ENCODE measurements at regions not wholly inside any gene's neighbourhood (a gene's known extent, or its start where the extent isn't known, plus 50 kb on each side); places are given as distances from the start of the nearest gene placed in this dataset.

DNA sequence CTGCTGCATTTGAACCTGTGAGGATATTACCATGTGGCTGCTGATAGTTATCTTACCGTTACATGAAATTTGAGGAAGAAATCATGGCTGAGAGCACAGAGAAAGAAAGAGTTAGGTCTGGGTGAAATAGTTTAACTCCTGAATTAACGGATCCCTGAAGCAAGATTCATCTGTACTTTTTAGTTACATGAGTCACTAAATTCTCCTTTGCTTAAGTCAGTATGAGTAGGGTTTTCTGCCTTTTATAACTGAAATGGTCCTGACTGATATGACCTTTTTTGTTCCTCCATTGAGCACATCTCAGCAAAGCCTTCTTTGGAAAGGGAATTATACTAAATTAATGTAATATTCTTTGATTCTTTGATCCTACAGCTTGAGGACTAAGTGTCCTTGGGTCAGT, 333.3 kb upstream of the ZFP64 start (continued):
- TF ChIP-seq PRDM15 (CRISPR knock-in tag; IDR thresholded peaks at IDR 0.05) (no peak), HMG20A (CRISPR knock-in tag; IDR thresholded peaks at IDR 0.05; ENCODE audit: borderline replicate concordance) (no peak), ZBTB3 (CRISPR knock-in tag; IDR thresholded peaks at IDR 0.05; ENCODE audit: borderline replicate concordance, low read depth) (no peak), NFIB (CRISPR knock-in tag; IDR thresholded peaks at IDR 0.05; ENCODE audit: borderline replicate concordance) (no peak), ZMAT5 (CRISPR knock-in tag; IDR thresholded peaks at IDR 0.05; ENCODE audit: borderline replicate concordance, low read depth) (no peak), HIVEP1 (CRISPR knock-in tag; IDR thresholded peaks at IDR 0.05) (no peak), ATF3 (CRISPR knock-in tag; IDR thresholded peaks at IDR 0.05) (no peak)

DNA sequence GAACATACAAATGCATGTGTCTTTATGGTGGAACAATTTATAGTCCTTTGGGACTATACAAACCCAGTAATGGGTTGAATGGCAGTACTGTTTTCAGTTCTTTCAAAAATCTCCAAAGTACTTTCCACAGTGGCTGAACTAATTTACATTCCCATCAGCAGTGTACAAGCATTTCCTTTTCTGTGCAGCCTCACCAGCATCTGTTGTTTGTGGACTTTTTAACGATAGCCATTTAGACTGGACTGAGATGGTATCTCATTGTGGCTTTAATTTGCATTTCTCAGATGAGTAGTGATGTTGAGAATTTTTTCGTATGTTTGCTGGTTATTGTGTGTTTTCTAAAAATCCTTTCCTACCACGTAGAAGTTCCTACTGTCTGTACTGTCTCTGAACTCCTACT, 327.2 kb upstream of the ZFP64 start:
- FAIRE-seq (no peak), ATAC-seq (no peak), DNase-seq (ENCODE audit: low spot score) (no peak)
- H3K9me3 ChIP-seq (ENCODE audit: low read length) = peaks cover 46% of the 10 kb centered on the region; the same call in 1 of the 2 replicates
- in situ Hi-C loops (cut with HindIII; ENCODE audit: extremely low pct_ligation_motif_present, low pct_unique_long_range_greater_than_20kb) (no loop called here), intact Hi-C loops (cut with micrococcal nuclease; ENCODE audit: unreplicated experiment) (no loop called here)
- no peaks in the 10 kb centered on the region for H3K79me2 ChIP-seq (ENCODE audit: insufficient read depth, low read length)
- no peaks in the 10 kb centered on the region for H3K27me3 ChIP-seq (ENCODE audit: control insufficient read depth in 1 of 2, insufficient read depth in 2 of 2, low read length in 2 of 2)
- no peaks in the 10 kb centered on the region for H4K20me1 ChIP-seq (ENCODE audit: insufficient read depth, low read length)
- H3K9ac ChIP-seq (ENCODE audit: insufficient read depth, low read depth, low read length) = no peak overlapping the region
- WGBS (ENCODE audit: low lambda C conversion rate) = 0% methylated on average over 3 of the region's 3 CpGs
- H3K4me3 ChIP-seq (replicated peaks in 1 of 3; ENCODE audit: insufficient read depth in 1 of 3, low read depth in 2 of 3, low read length in 3 of 3) = no peak overlapping the region
- POLR2A ChIA-PET = no interaction called here
- H2AFZ ChIP-seq (ENCODE audit: low read length) = no peak overlapping the region
- no peaks in the 10 kb centered on the region for H3K4me1 ChIP-seq (ENCODE audit: insufficient read depth, low read length)
- H3K36me3 ChIP-seq (replicated peaks in 1 of 2; ENCODE audit: control insufficient read depth in 1 of 2, insufficient read depth in 2 of 2, low read length in 2 of 2) = no peaks in the 10 kb centered on the region
- BruUV-seq (replicated peaks) = no TSS peak
- CTCF ChIA-PET (ENCODE audit: low intra/inter-chr PET ratio, low total read pairs) = no interaction called here
- no peak overlapping the region for H3K4me2 ChIP-seq (ENCODE audit: low read depth, low read length)
- H3K27ac ChIP-seq (ENCODE audit: extremely low read length, insufficient read depth, low read length) = no peak overlapping the region
- no peak for TF ChIP-seq CCDC6 (CRISPR knock-in tag; IDR thresholded peaks at IDR 0.05)
- TF ChIP-seq ZNF121 (CRISPR knock-in tag; IDR thresholded peaks at IDR 0.05) = no peak
- no peak for TF ChIP-seq JUN (CRISPR knock-in tag; IDR thresholded peaks at IDR 0.05)
- TF ChIP-seq, protein P1, sequence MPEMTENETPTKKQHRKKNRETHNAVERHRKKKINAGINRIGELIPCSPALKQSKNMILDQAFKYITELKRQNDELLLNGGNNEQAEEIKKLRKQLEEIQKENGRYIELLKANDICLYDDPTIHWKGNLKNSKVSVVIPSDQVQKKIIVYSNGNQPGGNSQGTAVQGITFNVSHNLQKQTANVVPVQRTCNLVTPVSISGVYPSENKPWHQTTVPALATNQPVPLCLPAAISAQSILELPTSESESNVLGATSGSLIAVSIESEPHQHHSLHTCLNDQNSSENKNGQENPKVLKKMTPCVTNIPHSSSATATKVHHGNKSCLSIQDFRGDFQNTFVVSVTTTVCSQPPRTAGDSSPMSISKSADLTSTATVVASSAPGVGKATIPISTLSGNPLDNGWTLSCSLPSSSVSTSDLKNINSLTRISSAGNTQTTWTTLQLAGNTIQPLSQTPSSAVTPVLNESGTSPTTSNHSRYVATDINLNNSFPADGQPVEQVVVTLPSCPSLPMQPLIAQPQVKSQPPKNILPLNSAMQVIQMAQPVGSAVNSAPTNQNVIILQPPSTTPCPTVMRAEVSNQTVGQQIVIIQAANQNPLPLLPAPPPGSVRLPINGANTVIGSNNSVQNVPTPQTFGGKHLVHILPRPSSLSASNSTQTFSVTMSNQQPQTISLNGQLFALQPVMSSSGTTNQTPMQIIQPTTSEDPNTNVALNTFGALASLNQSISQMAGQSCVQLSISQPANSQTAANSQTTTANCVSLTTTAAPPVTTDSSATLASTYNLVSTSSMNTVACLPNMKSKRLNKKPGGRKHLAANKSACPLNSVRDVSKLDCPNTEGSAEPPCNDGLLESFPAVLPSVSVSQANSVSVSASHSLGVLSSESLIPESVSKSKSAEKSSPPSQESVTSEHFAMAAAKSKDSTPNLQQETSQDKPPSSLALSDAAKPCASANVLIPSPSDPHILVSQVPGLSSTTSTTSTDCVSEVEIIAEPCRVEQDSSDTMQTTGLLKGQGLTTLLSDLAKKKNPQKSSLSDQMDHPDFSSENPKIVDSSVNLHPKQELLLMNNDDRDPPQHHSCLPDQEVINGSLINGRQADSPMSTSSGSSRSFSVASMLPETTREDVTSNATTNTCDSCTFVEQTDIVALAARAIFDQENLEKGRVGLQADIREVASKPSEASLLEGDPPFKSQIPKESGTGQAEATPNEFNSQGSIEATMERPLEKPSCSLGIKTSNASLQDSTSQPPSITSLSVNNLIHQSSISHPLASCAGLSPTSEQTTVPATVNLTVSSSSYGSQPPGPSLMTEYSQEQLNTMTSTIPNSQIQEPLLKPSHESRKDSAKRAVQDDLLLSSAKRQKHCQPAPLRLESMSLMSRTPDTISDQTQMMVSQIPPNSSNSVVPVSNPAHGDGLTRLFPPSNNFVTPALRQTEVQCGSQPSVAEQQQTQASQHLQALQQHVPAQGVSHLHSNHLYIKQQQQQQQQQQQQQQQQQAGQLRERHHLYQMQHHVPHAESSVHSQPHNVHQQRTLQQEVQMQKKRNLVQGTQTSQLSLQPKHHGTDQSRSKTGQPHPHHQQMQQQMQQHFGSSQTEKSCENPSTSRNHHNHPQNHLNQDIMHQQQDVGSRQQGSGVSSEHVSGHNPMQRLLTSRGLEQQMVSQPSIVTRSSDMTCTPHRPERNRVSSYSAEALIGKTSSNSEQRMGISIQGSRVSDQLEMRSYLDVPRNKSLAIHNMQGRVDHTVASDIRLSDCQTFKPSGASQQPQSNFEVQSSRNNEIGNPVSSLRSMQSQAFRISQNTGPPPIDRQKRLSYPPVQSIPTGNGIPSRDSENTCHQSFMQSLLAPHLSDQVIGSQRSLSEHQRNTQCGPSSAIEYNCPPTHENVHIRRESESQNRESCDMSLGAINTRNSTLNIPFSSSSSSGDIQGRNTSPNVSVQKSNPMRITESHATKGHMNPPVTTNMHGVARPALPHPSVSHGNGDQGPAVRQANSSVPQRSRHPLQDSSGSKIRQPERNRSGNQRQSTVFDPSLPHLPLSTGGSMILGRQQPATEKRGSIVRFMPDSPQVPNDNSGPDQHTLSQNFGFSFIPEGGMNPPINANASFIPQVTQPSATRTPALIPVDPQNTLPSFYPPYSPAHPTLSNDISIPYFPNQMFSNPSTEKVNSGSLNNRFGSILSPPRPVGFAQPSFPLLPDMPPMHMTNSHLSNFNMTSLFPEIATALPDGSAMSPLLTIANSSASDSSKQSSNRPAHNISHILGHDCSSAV (CRISPR knock-in tag; IDR thresholded peaks at IDR 0.05; ENCODE audit: borderline replicate concordance) = no peak
- no peak for TF ChIP-seq HOXD1 (CRISPR knock-in tag; IDR thresholded peaks at IDR 0.05)
